CD4-positive, alpha-beta T cell treated with Interleukin-4 for 1 hour (primary cell): ENCODE measurements at regions not wholly inside any gene's neighbourhood (a gene's known extent, or its start where the extent isn't known, plus 50 kb on each side); places are given as distances from the start of the nearest gene placed in this dataset.

Source experiments
- DNase-seq, 2 donors: peaks; one replicate each; pipeline ENCODE4 v3.0.0-alpha.2; 2020 to 2022

DNA sequence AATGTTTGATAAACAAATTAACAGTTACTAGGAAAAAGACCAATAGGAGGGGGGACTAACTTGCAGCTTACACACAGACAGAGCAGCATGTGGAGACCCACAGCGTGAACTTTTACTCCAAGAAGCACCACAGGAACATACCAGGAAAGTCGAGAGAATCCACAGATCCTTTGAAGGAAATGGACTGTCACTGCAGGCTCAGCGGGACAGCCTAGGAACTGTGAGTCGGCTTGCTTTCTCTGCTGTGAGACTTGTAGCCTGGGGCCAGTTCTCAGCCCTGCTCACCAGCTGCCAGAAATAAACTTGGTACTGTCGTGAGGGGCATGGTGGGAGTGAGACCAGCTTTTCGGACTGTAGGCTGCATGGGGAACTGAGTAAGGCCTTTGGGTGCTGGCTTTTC, 1211.5 kb downstream of the PCDH17 start:
- DNase-seq = no peak

DNA sequence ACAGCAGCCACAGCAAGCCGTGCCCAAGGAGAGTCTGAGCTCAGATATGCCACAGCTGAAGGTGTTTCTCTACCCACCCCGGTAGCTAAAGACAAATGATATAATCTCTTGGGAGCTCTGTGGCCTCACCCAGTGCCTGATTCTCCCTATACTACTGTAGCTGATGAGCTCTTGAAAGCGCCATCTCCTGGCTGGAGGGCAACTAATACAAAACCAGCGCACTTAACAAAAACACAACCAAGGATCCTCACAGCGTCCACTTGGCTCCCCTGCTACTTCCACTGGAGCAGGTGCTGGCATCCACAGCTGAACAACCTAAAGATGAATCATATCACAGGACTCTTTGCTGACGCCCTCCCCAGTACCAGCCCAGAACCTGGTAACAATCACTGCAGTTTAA, 1212.0 kb downstream of the PCDH17 start:
- no peak for DNase-seq

DNA sequence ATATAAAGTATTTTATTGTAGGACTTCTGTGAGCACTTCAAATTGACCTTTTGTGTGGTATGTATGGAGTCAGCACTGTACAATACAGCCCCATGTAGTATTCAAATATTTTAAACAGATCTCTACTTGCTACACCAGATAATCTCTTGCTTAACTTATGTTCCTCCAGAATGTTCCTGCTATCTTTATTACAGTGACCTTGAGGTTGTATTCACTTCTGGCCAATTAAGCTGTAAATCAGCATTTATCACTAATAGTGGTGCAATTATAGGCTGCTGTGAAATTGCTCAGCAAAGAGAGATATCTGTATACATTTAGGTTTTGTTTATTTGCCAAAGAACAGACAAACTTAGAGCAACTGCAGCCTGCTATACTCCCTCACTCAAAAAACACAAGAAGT, 1218.6 kb downstream of the PCDH17 start:
- no peak for DNase-seq

DNA sequence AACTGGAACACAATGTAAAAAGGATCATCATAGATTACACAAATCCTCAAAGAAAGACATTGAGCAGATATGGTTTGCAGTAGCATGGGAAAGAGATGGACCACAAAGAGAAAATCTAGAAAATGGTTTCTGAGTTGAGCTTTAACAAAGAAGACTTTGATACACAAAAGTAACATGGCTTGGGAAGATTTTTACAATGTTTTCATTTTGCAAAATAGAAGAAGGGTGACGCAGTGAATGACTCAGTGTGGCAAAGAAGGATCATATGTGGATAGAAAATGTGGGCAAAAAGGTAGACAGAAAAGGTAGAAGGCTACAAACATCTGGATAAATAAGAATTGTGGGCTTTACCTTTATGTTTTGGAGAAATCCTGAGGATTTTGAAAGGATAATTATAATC, 1220.5 kb downstream of the PCDH17 start:
- no peak for DNase-seq

DNA sequence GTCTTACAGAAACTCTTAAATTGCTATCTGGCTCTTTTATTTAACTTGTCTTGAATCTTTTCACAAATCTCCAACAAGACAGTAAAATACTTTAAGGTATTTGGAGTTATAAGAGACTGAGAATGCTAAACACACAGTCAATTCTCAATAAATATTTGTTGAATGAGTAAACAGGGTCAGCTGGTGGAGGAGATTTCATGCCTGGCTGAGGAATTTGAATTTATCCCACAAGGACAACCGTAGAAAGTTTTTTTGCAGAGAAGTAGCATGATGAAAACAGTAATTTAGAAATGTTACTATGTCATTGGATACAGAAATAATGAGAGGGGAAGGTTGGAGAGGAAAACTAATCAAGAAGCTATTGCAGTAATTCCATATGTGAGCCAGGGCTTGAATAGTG, 1223.7 kb downstream of the PCDH17 start:
- DNase-seq = no peak

DNA sequence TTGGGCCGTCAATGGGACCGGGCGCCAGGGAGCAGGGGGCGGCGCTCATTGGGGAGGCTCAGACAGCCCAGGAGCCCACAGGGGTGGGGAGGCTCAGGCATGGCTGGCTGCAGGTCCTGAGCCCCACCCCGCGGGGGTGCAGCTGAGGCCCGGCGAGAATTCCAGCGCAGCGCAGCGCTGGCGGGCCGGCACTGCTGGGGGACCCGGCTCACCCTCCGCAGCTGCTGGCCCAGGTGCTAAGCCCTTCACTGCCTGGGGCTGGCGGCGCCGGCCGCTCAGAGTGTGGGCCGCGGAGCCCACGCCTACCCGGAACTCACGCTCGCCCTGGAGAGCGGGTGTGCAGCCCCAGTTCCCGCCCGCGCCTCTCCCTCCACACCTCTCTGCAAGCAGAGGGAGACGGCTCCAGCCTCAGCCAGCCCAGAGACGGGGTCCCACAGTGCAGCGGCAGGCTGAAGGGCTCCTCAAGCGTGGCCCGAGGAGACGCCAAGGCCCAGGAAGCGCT, 1227.4 kb downstream of the PCDH17 start:
- no peak for DNase-seq

DNA sequence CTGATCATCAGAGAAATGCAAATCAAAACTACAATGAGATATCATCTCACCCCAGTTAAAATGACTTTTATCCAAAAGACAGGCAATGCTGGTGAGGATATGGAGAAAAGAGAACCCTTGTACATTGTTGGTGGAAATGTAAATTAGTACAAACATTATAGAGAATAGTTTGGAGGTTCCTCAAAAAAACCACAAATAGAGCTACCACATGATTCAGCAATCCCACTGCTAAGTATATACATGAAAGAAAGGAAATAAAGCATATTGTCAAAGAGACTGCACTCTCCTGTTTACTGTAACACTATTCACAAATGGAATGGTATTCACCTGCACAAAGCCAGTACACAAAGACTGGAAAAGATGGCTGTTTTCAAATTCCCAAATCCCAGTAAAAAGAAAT, 1233.7 kb downstream of the PCDH17 start:
- no peak for DNase-seq

DNA sequence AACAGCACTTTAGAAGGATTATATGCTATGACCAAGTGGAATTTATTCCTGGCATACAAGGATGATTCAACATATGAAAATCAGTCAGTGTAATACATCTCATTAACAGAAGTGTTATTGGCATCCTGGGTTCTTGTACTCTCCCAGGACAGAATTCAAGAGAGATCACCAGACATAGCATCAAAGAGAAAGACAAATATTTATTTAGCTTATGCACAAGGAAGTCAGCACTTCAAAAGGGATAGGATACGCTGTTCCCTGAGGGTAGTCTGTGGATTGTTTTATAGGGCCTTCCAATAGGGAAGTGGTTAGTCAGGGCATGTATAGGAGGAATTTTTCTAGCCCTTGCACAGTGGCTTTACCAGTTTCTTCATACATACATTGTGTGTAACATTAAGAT, 1238.0 kb downstream of the PCDH17 start:
- DNase-seq = no peak

DNA sequence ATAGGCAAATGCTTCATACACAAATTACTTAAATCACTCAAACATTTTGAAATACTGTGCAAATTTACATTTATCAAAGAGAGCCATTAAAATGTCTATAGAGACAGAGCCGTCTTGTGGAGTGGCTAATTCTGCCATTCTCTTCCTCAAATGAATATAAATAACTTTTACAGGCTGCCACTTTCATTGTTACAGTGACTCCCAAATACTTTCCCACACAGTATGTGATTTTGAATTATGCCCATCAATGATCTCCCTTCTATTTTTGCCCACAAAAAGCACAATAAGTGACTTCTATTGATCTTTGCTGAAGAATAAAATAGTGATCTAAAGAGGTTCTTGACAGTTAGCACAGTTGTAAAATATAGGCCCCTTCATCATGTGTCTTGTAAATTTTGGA, 1244.9 kb downstream of the PCDH17 start:
- no peak for DNase-seq

DNA sequence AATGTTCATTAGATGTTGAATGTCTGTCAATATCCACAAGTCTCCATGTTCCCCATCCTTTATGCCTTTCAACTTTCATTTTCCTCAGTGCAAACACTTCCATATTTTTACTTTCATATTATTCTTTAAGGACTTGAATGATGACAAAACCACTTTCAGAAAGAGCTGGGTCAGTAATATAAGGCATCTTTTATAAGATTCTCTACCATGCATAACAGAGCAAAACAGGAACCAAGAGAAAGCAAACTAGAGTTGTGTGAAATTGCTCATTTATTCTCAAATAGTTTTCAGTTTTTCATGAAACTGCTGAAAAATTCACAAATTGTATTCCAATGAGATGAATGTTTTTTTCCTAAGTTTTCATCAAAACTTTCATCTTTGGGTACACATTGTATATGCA, 1247.6 kb downstream of the PCDH17 start:
- DNase-seq = no peak

DNA sequence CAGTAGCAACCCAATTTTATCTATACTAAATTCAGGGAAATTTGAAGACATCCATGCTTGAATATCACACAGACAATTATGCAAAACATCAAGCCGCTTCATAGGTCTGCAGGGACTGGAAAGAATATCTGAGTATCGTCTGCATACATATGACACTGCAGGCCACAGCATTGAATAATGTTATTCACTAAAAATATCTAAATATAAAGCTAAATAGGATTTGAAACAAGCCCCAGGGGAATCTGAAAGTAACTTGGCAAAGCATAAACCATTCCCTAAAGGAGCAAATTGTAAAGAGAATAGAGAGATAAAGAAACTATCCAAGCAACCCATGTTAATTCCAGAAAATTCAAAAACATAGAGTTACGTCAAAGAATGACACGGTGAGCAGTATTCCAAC, 1251.0 kb downstream of the PCDH17 start:
- DNase-seq = no peak

DNA sequence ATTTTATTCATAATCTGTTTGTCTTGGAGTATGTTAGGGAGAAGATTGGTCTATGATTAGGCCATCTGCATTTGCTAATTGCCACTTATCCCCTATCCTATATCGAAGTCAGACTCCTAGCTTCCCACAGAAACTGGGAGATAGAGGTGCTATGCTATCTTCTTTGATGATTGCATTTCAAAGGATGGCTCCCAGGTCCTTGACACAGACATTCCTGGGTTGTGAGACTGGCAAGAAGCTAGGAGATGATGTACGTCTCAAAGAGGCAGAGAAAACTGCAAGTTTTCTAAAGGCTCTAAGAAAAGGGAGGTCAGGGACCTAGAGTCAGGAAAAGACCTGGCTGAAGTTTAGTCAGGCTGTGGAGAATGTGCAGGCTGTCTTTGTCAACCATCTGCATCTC, 1251.9 kb downstream of the PCDH17 start:
- DNase-seq = no peak

DNA sequence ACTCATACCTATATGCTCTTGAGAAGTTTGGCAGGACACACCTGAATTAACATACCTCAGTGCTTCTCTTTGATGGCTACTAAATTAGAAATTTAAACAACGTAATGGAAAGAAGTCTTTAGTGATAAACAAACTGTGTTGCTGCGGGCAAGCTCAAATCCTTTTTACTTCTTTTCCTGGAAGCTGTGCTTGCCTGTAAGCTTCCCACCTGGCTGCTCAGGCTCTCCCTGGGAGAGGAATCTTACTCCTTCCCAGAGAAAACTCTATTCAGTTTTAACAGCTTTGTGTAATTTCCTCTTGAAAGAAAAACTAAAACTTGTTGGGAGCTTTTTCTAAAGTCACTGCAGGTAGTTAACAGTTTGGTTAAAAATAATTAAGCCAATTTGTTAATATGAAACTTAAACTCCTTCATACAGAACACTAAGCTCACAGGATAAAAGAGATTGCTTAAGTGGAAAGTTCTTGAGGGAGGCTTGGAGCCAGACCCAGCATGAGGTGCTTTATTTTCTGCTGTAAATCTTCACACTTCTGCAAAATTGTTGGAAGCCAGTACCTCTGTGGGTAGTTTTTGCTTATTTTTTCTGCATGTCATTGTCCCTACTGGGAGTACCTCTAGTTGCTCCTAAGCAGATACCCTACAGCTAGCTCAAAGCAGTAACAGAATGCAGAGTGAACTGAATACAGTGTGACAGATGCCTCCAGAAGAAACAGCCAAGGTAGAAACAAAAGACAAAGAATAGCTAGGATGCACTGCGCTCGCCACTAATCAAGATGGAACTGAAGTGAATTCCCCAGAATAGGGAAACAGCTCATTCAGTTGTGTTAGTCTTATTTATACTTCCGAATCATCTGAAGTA, 1253.0 kb downstream of the PCDH17 start:
- DNase-seq = no peak

DNA sequence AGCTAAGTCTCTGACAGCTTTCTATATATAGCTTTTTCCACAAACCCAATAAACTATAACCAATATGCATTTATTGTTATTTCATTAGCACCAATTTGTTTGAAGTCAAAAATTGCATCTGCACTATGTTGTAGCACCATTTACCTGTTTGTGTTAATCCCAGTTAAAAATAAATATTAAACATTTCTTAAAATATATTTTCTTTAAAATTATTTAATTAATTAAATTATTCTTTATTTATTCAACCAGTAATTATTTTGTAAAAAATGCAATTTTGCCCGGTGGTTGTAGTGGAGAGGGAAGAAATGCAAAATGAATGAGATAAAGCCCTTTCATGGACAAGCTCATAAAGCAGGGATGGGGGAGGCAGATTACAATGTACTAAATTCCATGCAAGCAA, 1257.9 kb downstream of the PCDH17 start:
- no peak for DNase-seq

DNA sequence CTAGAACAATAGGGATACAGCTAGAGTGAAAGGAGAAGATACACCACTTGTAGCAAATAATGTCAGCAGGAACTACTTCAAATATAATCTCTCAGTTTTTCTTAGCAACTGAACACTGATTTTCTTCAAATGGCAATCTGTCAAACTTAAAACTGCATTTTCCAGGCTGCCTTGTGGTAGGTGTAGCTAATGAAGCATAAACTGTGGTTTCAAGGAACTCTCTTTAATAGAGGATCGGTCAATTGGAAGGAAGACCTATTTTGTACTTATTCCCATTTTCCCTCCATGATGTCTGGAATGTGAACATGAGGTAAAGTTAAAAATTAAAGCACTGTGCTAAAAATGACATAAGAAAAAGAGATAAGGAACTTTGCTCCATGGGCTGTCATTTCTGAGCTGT, 1261.9 kb downstream of the PCDH17 start:
- no peak for DNase-seq

DNA sequence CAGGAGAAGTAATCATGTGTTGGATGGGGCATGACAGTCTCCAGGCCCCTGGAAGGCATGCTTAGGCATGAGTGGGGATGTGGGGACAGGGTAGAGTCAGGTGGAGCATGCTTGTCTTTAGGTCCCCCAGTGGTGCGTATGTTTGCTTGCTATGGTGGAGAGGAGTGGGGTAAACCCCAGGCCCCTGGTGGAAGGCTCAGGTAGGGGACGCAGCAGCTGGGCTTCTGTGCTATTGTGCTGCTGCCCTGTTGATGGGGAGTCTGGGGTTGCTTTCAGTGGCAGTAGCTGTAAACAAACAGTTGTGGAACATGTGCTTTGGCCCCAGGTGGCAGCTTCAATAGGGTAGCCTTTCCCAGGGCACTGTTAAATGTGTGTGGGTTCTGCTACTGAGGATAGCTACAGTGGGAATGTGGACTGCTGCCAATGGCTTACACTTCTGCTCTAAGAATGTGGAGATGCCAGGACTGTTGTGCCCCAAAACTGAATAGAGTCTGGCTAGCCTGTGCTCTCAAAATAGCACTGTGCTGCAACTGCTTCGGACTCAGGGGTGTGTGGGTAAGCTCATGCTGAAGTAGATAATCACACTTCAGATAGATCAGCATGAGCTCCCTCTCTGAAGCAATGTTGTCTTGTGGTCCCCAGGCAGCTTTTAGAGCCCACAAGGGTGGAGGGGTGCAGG, 1257.3 kb downstream of the DIAPH3 start:
- DNase-seq = no peak

DNA sequence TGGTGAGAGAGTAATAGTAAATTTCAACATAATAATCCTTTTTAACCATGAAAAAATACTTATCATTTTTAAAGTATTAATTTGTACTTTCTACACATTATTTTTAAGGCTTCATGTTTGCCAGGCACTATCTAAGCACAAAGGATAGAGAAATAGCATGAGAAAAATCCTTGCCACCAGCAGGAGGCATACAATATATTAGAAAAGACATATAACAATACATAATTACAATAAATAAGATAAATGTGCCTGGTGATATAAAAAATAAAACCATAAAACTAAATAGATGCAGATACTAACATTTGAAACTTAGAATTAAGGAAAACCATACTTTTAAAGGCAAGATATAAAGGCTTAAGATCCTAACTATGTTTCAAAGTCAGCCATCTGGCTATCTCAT, 1256.4 kb downstream of the DIAPH3 start:
- DNase-seq = no peak

DNA sequence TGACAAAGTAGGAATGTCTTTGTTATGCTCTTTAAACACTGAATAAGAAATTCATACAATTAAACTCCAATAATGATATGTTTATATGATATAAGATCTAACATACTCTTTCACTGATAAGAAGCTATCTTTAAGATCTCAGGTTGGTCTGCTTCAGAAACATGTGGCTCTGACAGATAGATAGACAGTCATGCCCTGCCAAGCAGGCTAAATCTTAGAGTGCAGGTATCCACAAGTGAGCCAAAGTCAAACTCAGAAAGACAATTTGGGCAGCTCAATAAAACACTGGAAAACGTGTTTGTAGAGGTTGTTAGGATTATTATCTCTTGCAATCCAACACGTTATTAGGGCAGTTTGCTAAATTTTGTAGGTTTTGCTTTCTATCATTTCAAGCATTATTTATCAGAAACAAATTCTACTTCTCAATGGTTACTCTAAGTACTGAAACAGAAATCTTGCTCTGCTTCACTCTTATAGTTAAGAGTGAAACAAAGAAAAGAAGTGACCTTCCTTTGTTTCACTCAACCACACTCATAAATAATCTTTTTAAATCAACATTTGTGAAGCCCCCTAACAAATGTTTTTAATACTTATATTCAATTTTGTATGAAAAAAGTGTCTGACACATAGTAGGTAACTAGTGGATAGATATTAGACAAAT, 1255.6 kb downstream of the DIAPH3 start:
- DNase-seq = no peak

DNA sequence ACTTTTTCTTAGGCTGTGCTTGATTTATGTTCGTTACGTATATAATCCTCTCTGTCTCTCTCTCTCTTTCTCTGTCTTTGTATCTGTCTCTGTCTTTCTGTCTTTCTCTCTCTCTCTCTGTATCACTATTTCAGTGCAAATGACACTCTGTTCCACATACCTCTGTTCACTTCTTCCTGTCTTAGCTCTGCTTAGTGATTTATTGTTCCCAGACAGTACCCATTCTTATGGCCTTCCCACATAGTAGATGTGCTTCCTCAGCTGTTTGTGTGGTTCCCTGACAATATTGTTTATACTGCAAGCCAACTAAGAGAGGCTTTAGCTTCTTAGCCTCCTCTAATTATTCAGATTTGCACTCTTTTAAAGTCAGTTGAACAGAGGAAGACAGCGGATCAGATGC, 1244.2 kb downstream of the DIAPH3 start:
- no peak for DNase-seq

DNA sequence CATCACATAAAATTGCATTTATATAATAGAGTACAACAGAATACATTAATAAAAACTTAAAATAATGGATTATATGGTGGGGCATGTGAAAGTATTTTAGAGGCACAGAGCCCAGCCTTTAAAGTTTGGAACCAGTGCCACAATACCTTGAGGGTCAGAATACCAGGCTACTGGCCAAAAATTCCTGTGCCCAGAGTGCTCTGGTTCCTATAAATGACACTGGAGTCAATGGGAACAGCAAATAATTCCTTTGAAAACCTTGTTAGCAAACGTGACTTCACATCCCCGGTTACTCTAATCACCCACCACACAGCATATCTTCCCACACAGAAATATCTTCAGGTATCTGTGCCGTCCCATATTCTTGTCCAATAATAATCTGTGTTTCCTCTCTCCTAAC, 1242.6 kb downstream of the DIAPH3 start:
- DNase-seq = no peak

DNA sequence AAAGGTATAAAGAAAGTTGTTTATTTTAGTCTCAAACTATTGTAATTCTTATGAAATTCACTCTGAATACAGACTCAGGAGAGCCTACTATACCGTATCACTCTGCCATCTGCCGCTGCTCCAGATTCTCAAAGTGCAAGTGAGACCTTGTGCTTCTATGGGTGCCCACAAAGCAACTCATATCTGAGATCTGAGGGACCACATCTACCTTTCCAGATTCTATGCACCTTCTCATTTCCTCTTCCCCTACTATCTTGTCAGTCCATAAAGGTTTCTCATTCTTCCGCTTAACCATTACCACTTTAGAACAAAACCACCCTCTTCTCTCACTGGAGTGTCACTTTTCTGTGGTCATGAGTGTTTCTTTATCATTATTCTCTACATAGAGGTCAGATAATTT, 1236.9 kb downstream of the DIAPH3 start:
- DNase-seq = no peak

DNA sequence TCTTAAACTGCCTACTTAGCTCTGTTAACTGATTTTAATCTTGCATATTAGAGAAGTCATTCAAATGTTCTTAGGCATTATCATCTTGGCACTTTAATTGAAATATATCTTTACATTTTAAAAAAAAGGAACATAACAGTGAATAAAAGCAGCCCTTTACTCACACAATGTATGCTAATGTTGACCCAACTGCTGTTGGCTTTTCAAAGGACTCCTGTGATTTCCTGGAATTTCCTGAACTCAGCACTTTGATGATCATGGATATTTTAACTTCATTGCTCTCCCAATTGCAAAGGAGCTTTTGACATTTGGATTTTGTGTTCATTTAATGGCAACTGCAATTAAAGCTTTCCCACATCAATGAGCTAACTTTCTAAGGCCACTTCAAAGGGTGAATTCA, 1230.3 kb downstream of the DIAPH3 start:
- no peak for DNase-seq

DNA sequence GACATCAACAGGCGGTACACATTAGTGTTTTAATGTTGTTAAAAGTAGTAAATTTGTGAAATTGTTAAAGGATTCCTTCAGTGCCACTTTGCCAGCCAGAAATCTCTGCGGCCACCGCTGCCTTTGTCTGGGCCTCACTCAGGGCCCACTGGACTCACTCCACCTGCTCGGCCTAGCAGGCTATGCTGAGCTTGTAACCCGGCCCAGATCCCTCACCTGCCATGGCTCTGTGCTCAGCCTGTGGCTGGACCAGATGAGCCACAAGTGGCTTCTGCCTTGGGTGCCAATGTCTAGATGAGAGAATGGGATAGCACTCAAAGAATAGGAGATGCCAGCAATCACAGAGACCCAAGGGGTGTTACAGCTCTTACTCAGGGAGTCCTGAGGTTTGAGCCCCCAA, 1228.0 kb downstream of the DIAPH3 start:
- no peak for DNase-seq

DNA sequence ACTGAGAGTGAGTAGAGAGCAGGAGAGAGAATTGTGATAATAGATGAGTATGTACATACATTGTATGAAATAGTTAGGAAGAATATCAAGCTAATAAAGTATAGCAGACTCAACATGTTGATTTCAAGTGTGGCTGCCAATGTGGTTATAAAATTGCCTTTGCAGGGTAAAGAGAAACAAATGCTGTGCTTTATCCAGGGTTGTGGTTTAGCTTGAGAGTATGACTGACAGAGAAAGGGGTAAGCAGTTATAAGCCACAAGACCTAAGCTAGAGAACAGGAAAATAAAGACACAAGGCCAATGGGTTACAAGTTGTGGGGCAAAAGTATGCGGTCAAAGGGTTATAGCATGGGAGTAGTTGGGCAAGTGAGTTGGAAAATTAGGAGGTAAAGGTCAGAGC, 1217.5 kb downstream of the DIAPH3 start:
- no peak for DNase-seq
